ENCODE measurements at regions not wholly inside any gene's neighbourhood (a gene's known extent, or its start where the extent isn't known, plus 50 kb on each side); places are given as distances from the start of the nearest gene placed in this dataset.
"Not testable (repeated sequence)": the region's sequence is repeated elsewhere in the genome, so short reads cannot be mapped to it uniquely, and the experiment has no call there.

DNA sequence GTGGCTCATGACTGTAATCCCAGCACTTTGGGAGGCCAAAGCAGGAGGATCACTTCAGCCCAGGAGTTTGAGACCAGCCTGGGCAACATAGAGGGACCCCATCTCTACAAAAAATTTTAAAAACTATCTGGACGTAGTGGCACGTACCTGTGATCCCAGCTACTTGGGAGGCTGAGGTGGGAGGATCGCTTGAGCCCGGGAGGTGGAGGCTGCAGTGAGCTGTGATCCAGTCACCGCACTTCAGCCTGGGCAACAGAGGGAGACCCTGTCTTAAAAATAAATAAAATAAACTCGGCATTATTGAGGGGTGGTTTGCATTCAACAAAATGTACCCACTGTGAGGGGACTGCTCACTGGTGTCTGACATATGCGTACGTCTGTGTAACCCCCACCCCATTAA lies 79.5 kb upstream of the GSE1 start:
- DNase-seq: not testable (repeated sequence)

DNA sequence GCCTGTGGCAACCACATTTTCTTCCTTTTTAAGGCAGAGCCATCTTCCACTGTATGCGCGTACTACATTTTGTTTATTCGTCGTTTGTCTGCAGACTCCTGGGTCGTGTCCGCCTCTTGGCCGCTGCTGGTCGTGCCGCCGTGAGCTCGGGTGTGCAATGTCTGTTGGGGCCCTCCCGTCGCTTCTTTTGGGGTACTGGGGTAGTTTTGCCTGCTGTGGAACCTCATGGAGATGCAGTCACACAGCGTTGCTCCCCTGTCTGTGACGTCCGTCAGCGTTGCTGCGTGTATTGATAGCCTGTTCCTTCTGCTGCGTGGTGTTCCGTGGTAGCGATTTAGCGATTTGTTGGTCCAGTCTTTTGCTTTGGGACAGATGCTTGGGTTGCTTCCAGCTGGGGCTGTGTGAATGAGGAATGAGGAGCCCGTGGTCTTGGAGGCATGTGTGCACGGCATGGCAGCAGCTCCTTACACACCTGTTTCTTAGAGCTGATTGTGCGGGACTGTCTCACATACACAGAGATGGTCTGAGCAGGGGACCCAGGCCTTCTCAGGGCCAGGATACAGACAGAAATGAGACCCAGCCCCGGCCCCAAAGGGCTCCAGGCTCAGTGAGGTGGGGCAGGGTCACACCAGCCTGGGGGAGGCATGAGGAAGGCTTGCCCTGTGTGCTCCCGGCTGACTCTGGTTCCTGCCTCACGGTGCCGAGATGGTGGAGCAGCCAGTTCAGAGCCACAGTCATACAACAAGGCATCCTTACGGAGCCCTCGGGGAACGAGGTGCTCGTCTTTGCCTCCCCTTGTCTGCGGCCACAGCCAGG lies 78.4 kb upstream of the GSE1 start:
- DNase-seq: no peak

DNA sequence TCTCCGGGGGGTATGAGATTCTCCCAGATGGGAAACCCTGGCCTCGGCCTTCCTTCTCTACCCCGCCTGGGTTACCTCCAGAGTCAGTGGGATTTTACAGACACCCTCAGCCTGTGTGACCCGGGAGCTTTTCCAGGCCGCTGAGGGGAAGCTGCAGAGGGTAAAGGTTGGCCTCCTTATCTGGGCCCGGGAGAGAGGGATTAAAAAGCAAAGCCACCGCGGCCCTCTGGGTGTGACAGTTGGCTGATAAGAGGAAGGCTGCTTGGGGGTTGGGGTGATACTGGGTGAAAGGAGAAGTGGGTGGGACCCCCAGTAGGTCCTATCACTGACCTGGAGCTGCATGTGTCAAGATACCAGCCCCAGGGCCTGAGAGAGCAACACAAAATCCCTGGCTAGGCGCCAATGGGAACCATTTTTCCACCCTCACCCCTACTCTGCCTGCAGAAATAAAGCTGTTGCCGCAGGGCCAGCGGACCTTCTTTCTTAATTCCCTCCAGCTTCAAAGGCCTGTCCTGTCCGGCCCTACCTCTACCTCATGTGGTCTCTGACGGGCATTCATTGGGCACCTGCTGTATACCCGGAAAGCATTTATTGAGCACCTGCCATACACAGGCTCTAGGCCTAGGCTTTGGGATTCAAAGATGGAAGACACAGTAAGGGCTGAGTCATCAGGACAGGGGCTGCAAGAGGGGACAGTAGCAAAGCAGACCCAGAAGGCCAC lies 77.6 kb upstream of the GSE1 start:
- DNase-seq: peak in 1 of 2 donors; percentile 22

DNA sequence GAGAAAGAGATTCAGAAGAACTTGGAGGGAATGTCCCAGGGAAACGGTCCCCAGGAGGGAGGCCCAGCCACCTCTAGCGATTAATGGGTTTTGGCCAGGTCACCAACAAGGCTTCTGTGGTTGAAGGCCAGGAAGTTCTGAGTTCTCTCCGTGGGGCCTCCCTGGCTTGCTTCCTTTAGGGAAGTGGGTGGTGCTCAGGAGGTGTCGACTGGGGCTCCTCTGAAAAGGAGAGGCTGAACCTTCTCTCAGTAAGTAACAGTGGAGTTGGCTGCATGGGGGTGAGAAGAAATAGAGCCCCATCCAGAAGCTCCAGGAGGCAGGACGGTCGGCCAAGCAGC lies 77.1 kb upstream of the GSE1 start:
- peak; percentile 62 to 68 for DNase-seq

DNA sequence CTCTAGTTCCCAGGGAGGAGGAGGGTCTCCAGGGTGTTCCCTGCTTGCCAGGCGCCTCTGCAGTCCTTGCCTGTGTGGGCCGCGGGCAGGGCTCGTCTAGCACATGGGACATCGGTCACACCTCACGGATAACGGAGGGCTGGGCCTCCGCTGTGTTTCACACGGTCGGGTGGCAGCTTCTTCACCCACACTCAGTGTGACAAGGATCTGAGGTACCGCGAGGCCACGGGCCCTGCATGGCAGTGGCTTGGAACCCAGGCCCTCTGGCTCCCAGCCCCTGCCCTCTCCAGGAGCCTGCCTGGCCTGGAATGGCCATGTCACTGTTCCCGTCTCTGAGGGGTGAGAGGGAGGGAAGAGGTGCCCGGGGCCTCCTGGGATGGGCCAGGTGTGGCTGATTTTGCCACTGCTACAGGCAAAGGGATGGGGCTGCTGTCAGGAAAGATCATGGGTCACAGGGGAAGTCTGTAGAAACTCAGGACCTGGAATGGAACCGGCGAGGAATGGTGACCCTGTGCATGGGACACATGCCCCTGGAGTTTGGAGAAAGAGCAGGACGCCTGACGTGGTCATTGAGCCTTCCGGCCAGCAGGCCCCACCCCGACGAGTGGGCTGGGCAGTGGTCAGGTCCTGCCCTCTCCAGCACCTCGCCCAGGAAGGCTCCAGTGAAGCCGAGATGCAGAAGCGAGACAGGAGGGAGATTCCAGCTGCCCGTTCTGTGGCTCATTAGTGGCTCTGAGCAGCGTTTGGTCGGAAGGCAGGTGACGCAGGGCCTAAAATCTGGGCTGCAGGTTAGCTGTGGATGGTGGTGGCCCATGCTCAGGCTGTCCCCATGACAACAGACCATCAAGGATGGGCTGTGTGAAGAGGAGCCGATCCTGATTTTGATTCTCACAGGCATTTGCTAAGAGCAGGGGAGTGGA lies 76.5 kb upstream of the GSE1 start:
- DNase-seq: peak in 1 of 2 donors; percentile 32

DNA sequence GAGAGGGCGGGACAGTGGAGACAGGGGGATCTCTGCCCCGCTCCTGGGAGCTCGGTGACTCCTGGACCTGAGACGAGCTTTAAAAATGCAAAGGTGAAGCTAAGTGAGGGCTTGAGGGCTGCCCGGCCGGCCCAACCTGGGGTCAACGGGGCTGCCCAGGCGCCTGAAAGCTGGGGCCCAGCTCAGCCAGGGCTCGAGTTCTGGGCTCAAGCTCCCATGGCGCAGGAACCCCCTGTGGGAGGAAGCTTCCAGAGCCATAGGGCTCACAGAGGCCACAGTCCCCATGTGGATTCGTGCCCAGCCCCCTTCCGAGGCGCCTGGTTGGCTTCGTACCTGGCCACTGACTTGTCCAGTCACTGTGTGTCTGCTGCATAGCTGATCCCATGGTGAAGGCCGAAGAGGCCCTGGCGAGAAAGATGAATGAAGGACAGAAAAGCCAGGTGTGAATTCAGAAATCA lies 75.8 kb upstream of the GSE1 start:
- no peak for DNase-seq

DNA sequence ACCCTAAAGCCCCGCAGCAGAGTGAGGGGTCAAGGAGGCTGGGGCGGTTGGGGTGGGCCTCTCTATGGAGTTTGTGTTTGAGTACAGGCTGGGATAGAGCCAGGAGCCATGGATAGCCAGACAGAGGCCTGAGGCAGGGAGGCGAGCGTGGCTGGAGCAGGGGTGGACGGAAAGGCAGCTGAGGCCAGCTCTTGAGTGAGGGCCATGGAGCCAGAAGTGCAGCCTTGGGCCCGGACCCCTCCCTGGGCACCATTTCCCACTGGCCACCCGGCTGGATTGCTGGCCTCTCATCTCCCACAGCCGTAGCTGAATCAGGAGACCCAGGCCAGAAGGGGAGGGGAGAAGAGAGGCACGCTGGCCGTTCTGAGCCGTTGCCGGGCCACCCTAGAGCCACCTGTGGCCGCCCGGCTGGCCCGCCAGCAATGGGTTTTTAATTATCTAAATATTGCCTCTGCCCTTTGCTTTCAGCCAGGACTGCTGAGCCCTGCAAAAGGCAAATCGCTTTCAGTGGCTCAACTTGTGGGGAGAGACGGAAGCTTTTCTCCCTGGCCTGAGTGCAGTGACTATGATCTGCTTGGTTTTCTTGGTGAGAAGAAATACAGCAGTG lies 75.2 kb upstream of the GSE1 start:
- DNase-seq: no peak

DNA sequence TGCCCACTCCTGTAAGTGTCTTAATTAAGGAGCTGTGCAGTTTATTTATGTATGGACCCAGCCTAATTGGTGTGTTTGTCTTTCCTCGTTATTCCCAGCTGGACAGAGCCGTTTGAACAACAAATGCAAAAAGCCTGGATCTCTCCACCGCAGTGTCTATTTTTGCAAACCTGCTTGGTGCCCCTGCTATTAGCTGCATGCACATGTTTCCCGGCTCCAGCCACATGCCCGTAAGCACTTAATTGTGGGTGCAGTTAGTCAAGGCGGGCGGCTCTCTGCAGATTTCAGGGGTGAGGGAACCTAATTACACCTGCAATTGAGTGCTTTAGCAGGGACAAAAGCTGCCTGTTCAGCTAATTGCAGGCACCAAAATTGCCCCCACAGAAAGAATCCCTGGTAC lies 74.0 kb upstream of the GSE1 start:
- DNase-seq: no peak

DNA sequence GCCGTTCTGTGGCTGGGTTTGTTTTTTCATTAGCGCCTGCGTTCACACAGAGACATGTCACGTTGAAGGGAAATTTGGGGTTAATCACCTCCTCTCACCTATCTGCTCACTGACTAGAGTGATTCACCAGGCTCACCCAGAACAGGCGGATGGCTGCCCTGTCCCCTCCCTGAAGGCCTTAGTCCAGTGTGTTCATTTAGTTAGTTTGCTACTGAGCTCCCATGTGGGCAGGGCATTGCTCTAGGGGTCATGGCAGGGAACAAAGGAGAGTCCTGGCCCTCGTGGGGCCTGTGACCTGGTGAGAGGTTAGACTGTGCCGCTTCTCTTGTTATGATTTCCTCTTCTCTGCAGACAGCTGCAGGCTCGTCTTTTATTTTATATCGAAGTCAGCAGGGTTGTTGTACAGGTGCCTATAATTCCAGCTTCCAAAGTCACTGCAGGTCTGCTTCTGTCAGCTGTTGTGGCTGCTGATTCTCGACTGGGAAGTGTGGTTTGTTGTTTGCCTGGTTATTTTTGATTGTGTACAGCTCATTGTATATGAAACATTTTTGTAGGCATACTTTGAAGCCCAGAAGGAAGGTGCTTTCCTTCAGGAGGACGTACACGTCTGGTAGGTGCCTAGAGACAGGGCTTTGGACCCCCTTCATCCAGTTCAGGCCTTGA lies 73.4 kb upstream of the GSE1 start:
- DNase-seq: no peak

DNA sequence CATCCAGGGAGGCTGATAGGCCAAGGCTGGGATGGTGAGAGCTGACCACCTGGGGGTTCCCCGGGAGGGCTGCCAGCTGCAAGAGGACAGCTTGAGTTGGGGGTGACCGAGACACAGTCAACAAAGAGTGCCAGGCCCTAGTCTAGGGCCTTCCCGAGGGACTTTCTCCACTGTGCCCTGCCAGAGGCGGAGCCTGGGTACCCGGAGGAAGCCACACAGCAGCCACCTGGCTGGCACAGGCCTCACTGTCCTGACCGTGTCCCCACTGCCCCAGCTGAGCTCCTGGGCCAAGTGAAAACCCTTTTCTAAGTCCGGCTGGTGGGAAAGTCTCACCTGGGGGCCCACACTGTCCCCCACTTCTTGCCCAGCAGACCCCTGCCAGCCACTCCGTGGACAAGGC lies 71.9 kb upstream of the GSE1 start:
- DNase-seq: no peak

DNA sequence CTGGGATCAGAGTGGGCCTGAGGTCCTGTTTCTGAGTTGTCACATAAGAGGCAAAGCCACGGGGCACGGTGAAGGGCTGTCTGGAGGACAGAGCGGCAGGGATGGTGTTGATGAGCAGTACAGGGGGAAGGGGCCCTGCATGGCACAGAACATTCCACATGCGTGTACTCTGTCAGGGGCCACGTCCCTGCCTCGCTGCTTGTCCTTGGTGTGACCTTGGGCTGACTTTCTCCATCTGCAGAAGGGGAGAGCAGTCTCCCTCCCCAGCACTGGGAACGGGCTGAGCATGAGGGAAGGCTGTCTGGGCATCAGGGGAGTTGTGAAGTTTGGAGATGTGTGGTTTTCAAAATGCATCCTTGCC lies 71.5 kb upstream of the GSE1 start:
- DNase-seq: no peak

DNA sequence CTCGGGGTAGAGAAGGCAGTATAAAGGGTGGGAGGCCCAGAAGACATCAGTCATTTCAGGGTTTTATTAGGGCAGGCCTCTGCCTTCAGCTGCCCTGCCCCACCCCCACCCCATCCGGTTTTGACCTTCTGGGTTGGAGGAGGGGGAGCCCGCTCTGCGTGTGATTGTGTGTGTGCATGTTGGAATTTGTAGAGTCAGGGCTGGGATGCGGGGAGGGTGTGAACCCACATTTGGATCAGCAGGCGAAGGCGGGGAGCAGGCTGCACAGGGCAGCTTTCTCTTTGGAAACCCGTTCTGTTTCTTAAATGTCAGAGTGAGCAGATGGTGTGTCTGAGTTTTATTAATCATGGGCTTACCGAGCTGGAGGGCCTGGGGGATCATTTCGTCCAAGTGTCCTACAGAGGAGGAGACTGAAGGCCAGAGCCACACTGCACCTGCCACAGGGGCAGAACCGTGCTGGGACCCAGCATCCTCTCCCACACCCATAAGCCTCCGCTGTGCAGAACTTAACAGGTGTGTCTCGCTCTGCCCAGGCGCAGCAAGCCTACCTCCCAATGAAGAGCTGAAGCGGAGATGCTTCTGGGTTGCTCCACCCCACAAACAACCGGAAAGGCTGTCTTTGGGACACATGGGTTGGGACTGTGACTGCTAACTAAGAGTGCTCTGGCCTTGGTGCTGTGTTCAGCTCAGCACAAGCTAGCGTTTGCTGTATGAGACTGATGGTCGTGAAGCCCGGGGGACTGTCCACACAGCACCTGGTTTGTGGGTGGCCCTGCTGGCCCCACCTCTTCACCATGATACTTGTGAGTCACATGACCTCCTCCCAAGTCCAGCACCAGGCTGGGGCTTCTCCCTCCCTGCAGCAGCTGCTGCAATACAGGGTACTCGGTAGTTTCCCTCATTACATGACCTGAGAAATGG lies 70.9 kb upstream of the GSE1 start:
- no peak for DNase-seq

DNA sequence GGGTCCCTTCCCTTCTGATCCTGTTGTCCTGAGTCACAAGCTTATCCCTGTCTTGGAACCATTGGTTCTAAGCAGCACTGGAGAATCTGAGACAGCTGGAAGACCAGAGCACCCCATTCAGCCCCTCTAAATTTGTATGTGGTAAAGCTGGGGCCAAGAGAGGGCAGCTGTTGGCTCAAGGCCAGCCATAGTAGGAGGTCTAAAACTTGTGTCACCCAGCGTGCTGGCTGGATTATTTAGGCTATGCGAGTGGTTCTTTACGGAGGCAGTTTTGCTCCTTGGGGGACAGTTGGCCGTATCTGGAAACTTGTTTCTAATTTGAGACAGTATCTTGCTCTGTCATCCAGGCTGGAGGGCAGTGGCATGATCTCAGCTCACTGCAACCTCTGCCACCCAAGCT lies 69.6 kb upstream of the GSE1 start:
- no peak for DNase-seq

DNA sequence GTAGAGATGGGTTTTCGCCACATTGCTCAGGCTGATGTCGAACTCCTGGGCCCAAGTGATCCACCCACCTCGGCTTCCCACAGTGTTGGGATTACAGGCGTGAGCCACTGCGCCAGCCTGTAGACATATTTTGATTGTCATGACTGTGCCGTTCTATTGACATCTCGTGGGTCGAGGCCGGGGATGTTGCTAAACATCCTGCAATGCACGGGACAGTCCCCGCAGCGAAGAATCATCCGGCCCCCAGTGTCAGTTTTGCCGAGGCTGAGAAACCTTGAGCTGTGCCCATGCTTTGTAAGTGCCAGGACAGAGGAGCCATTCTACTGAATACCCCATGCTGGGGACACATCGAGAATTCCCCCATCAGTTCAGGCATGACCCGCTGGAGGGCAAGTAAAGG lies 69.1 kb upstream of the GSE1 start:
- DNase-seq: peak; percentile 67 to 81

DNA sequence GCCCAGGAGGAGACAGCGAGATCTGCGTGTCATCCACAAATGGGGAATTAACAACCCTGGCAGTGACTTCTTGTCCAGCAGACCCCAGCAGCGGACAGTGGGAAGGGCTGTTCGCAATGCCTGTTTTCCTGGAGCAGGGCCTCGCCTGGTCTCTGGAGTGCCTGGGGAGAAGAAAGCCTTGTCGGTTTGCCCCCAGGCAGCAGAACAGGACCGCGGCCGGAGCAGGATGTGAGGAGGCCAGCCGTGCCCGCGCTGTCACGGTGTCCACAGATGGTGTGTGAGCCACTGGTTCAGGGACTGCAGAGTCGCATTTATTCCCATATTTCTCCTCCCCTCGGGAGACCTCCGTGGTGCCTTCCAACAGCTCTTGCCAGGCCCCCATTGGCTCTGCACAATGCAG lies 68.5 kb upstream of the GSE1 start:
- no peak for DNase-seq

DNA sequence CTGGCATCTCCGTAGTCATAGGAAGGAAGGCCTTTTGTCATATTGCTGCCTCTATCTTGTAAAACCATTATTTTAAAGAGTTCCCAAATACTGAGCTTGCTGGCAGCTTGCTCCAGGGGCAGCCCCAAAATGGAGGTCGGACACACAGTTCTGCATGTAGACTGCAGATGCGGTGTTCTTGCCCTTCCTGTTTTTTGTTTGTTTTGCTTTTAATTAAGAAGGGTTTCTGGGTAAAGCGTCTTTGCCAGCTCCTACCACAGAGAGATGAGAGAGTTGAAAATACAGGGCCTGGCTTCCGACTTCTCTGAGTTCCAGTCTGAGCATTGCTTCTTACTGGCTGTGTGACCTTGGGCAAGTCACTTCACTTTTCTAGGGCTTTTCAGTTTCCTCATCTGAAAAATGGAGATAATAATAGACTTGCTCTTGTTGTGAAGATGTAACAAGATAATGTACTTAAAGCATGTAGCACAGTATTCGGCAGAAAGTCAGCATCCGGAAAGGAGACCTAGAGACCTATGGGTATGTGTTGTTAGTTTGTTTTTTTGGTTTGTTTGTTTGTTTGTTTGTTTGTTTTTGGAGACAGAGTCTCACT lies 67.8 kb upstream of the GSE1 start:
- peak; percentile 26 to 27 for DNase-seq

DNA sequence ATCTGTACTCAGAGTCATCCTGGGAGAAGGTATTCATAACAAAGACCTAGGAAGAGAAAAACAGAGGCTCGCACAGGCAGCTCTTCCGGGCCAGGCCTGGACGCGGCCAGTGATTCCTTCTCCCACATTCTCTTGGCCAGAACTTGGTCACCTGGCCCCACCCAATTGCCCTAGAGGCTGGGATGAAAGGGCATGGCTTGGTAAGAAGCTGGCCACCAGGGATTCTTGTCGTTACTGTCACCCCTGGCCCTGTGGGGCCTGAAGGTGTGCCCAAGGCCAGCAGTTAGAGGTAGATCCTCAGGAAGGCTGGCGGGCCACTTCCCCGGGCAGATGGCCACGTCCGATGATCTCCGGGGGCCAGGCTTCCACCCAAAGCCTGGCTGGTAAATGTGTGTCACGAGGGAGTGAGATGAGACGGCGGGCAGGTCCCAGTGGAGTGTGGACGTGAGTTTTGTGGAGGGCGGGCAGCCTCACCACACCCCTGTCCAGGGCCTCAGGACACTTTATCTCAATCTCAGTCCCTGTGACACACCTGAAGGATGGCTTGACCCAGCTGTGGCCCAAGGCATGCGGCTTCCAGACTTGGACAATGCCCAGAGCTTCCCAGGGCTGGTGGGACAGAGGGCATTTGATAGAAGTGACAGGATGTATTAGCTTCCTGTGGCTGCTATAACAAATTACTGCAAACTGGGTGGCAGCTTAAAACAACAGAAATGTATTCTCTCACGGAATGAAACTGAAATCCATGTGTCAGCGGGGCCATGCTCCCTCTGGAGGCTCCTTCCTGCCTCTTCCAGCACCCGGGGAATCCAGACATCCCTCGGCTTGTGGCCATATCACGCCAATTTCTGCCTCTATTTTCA lies 66.3 kb upstream of the GSE1 start:
- DNase-seq: no peak

DNA sequence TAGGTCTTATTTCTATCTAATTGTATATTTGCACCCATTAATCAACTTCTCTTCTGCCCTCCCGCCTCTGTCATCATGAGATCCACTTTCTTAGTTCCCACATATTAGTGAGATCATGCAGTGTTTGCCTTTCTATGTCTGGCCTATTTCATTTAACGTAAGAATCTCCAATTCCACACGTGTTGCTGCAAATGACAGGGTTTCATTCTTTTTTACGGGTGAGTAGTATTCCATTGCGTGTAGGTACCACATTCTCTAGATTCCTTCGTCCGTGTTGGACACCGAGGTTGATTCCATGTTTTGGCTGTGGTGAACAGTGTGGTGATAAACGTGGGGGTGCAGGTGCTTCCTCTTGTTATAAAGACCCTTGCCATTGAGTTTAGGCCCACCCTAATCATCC lies 64.7 kb upstream of the GSE1 start:
- peak; percentile 17 to 41 for DNase-seq

DNA sequence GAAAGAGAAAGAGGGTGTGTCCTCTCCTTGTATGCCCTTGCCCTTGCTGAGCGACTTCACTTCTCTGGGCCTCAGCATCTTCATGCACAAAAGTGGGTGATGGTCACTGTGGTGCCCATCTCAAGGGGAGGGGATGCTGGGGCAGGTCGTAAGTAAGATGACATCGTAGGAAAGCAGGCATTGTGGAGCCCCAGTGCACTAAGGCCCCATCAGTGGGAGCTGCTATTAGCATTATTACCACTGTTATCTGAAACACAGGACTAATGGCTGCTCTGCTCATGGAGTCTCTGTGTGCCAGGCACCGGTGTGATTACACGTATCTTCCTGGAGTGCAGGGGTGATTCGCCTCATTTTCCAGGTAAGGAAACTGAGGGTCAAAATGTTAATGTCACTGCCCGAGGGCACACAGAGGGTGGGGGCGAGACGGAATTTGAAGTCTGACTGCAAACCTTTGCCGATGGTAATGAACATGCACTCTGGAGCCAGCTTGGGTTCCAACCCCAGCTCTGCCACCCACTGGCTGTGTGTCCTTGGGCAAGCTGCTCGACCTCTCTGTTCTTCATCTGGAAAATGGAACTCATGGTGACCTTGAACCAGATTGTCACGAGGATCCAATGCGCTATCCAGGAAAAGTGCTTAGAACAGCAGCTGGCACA lies 63.2 kb upstream of the GSE1 start:
- DNase-seq: no peak
